ENCODE measurements at regions not wholly inside any gene's neighbourhood (a gene's known extent, or its start where the extent isn't known, plus 50 kb on each side); places are given as distances from the start of the nearest gene placed in this dataset.

GRCh38 chr2:7694076-7694985, 777.1 kb downstream of the RNF144A start:
- TF ChIP-seq POLR2AphosphoS5 (IDR thresholded peaks at IDR 0.05; ENCODE audit: low read depth, low read length) (no peak), REST (IDR thresholded peaks at IDR 0.05; ENCODE audit: insufficient read depth in 1 of 2, low read depth in 2 of 2, low read length in 2 of 2) (no peak), TAF1 (IDR thresholded peaks at IDR 0.05; ENCODE audit: borderline replicate concordance, insufficient read depth, low read length) (no peak), FOXP2 (optimal IDR thresholded peaks at IDR 0.05; ENCODE audit: borderline replicate concordance, extremely low read depth, extremely low read length, insufficient read depth) (no peak)
